Brain microvascular endothelial cell (primary cell): ENCODE measurements at regions not wholly inside any gene's neighbourhood (a gene's known extent, or its start where the extent isn't known, plus 50 kb on each side); places are given as distances from the start of the nearest gene placed in this dataset.
"Not testable (repeated sequence)": the region's sequence is repeated elsewhere in the genome, so short reads cannot be mapped to it uniquely, and the experiment has no call there.

Experiments
- DNase-seq: peaks from one replicate; pipeline ENCODE4 v3.0.0-alpha.2; 2020
- H3K27ac ChIP-seq: fragments of 250-450 bp; sonication (Bioruptor Pico); 2 replicates; pipeline ENCODE4 v1.5.1; 2020; ENCODE audit warnings: mild to moderate bottlenecking, moderate library complexity
- H3K27me3 ChIP-seq: fragments of 250-450 bp; sonication (Bioruptor Pico); replicated peaks from 2 replicates; pipeline ENCODE4 v1.5.1; 2020; ENCODE audit warnings: mild to moderate bottlenecking
- H3K36me3 ChIP-seq: fragments of 250-450 bp; sonication (Bioruptor Pico); replicated peaks from 2 replicates; pipeline ENCODE4 v1.5.1; 2020; ENCODE audit warnings: mild to moderate bottlenecking
- H3K4me3 ChIP-seq: 2 replicates; pipeline ENCODE4 v1.5.1; 2011; ENCODE audit warnings: low read depth, mild to moderate bottlenecking, control low read depth, low read length, moderate library complexity
- CTCF ChIP-seq: IDR thresholded peaks from 2 replicates; pipeline ENCODE4 v1.5.1; 2011; ENCODE audit warnings: low read depth, mild to moderate bottlenecking, moderate library complexity, low read length, control low read depth, inconsistent platforms; ENCODE audit errors: missing control alignments
- in situ Hi-C: cut with HindIII; loops from 2 replicates; pipeline ENCODE4 v1.10.0; 2017; ENCODE audit warnings: low sequenced_read_pairs, low pct_ligation_motif_present

GRCh38 chr4:178215309-178215708 lies 773.1 kb upstream of the AGA start:
- Histone ChIP-seq H3K27me3 (no peaks in the 10 kb centered on the region), H3K36me3 (no peaks in the 10 kb centered on the region), H3K4me3 (no peak overlapping the region), H3K27ac (no peak overlapping the region)
- in situ Hi-C loops: no loop called here
- DNase-seq: no peak
- TF ChIP-seq CTCF: no peak

- no peak for TF ChIP-seq CTCF
- Histone ChIP-seq H3K27ac (no peak overlapping the region), H3K4me3 (no peak overlapping the region), H3K27me3 (no peaks in the 10 kb centered on the region), H3K36me3 (no peaks in the 10 kb centered on the region)
- DNase-seq: no peak
- in situ Hi-C loops: no loop called here
These were observed 773.5 kb upstream of the AGA start for GRCh38 chr4:178215763-178216162.

GRCh38 chr4:178226421-178226820 lies 784.2 kb upstream of the AGA start:
- in situ Hi-C loops, H3K4me3 ChIP-seq, H3K27ac ChIP-seq, H3K36me3 ChIP-seq, DNase-seq, H3K27me3 ChIP-seq: not testable (repeated sequence)

GRCh38 chr4:178233906-178234305 lies 791.7 kb upstream of the AGA start:
- TF ChIP-seq CTCF: no peak
- DNase-seq: no peak
- in situ Hi-C loops: no loop called here

GRCh38 chr4:178240891-178241290 lies 798.7 kb upstream of the AGA start:
- DNase-seq: no peak
- in situ Hi-C loops: no loop called here
- Histone ChIP-seq H3K4me3 (no peak overlapping the region), H3K36me3 (no peaks in the 10 kb centered on the region), H3K27me3 (no peaks in the 10 kb centered on the region), H3K27ac (no peak overlapping the region)
- no peak for TF ChIP-seq CTCF

More at GRCh38 chr4:178233906-178234305, 791.7 kb upstream of the AGA start:
- Histone ChIP-seq H3K36me3 (no peaks in the 10 kb centered on the region), H3K27ac (no peak overlapping the region), H3K4me3 (no peak overlapping the region), H3K27me3 (no peaks in the 10 kb centered on the region)

GRCh38 chr4:178241601-178242118 lies 799.4 kb upstream of the AGA start:
- no peak for DNase-seq
- no peaks in the 10 kb centered on the region for H3K36me3 ChIP-seq

More at GRCh38 chr4:178241601-178242118, 799.4 kb upstream of the AGA start:
- no peak overlapping the region for H3K27ac ChIP-seq
- no peak for TF ChIP-seq CTCF
- H3K4me3 ChIP-seq: no peak overlapping the region
- in situ Hi-C loops: no loop called here
- H3K27me3 ChIP-seq: no peaks in the 10 kb centered on the region
